C4-2B (cell line): ENCODE measurements at regions not wholly inside any gene's neighbourhood (a gene's known extent, or its start where the extent isn't known, plus 50 kb on each side); places are given as distances from the start of the nearest gene placed in this dataset.

ENCODE experiments used
- CTCF ChIP-seq: fragments of 450-650 bp; conservative IDR thresholded peaks from 2 replicates; pipeline ENCODE4 v1.5.1; 2017; ENCODE audit warnings: mild to moderate bottlenecking
- ZFX ChIP-seq: fragments of 450-650 bp; IDR thresholded peaks from 2 replicates; pipeline ENCODE4 v1.6.1; 2017

- TF ChIP-seq CTCF (no peak), ZFX (no peak)
These were observed 429.4 kb downstream of the PCNX1 start for GRCh38 chr14:71336489-71337192.
